Stimulated activated effector memory CD8-positive, alpha-beta T cell treated with anti-CD3 and anti-CD28 coated beads, Interleukin-12 subunit alpha, Interleukin-12 subunit beta, amount 100 ng/mL, for 72 hours (primary cell): ENCODE measurements at regions not wholly inside any gene's neighbourhood (a gene's known extent, or its start where the extent isn't known, plus 50 kb on each side); places are given as distances from the start of the nearest gene placed in this dataset.
A peak's percentile ranks its signal among the peaks of the same experiment; 100 is the strongest.
"Not testable (repeated sequence)": the region's sequence is repeated elsewhere in the genome, so short reads cannot be mapped to it uniquely, and the experiment has no call there.

Source experiments
- ATAC-seq: fragments of 150-1000 bp; cut with Tn5 transposase; 2 replicates; pipeline ENCODE4 v1.10.0; 2021
- DNase-seq, 2 donors: peaks; one replicate each; pipeline ENCODE4 v3.0.0; 2021 to 2022; ENCODE audit warnings: low spot score in 2 of 2
- H3K27ac Mint-ChIP-seq: one replicate; pipeline ENCODE4 v1.8.0; 2022; ENCODE audit warnings: mild to moderate bottlenecking, mixed read lengths
- H3K36me3 Mint-ChIP-seq: one replicate; pipeline ENCODE4 v1.8.0; 2022; ENCODE audit warnings: mild to moderate bottlenecking, mixed read lengths
- H3K4me1 Mint-ChIP-seq: one replicate; pipeline ENCODE4 v1.8.0; 2022; ENCODE audit warnings: mixed read lengths
- H3K4me3 Mint-ChIP-seq: one replicate; pipeline ENCODE4 v1.8.0; 2022; ENCODE audit warnings: mild to moderate bottlenecking, mixed read lengths
- H3K9me3 Mint-ChIP-seq: one replicate; pipeline ENCODE4 v1.8.0; 2022; ENCODE audit warnings: mixed read lengths

DNA sequence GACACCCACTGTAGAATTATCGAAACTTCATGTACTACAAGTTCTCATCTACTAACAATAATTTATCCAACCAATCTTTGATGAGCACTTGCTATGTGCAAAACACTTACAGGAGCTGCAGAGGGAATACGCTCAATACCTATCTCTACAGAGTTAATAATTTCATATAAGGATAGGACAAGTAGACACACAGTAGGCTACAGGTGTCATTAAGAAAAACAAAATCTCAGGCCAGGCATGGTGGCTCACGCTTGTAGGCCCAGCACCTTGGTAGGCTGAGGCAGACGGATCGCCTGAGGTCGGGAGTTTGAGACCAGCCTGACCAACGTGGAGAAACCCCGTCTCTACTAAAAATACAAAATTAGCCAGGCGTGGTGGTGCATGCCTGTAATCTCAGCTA is 91.3 kb upstream of the PLEKHM1 start:
- ATAC-seq (no peak), DNase-seq (no peak)
- Mint-ChIP-seq H3K9me3 (no peaks in the 10 kb centered on the region), H3K36me3 (peaks cover 23% of the 10 kb centered on the region), H3K27ac (no peak overlapping the region), H3K4me1 (peaks cover 49% of the 10 kb centered on the region), H3K4me3 (no peak overlapping the region)

DNA sequence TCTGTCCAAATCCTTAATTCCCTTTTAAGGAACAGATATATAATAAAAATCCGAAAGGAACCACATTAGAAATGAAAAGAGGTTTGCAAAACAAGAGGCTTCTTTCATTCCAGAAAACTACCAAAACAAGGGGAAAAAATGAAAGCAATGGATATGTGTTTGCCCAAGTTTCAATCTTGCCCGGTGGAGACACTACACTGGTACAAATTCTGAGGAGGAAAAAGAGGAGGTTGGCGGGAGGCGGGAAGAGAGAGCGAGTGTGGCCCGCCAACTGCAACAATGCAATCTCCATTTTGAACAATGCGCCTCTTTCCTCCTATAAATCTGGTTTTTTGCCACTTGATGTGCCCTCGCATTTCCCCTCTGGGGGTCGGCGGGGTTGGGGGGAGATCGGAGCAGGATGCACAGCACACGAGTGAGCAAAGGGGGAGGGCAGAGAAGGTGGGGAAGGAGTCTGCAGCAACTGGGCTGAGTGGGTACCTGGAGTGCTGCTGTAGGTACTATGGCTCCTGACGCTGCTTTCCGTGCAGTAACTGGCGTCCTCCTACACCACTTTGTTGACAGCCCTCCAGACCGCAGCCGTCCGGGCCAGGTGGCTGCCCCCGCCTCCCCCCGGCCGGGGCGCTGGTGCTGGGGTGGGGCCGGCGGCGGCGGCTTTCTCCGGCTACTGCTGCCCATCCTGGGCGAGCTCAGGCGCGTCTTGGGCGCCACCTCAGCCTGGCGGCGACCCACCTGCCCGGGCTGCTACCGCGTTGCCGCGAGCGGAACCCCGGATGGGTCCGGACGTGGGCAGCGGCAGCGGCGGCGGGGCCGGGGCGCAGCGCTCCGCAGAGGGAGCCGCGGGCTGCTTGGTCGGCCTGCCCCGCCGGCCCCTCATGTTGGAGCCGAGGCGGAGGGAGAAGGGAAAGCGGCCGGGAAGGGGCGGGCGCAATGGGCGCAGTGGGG is 93.8 kb upstream of the PLEKHM1 start:
- H3K9me3 Mint-ChIP-seq, result no peaks in the 10 kb centered on the region
- H3K4me1 Mint-ChIP-seq, result peaks cover 34% of the 10 kb centered on the region
- peaks cover 33% of the 10 kb centered on the region for H3K36me3 Mint-ChIP-seq
- DNase-seq (peak; percentile 62 to 91), ATAC-seq (peak; percentile 77)
- peak overlapping the region; percentile 92 for H3K4me3 Mint-ChIP-seq
- peak overlapping the region; percentile 95 for H3K27ac Mint-ChIP-seq

DNA sequence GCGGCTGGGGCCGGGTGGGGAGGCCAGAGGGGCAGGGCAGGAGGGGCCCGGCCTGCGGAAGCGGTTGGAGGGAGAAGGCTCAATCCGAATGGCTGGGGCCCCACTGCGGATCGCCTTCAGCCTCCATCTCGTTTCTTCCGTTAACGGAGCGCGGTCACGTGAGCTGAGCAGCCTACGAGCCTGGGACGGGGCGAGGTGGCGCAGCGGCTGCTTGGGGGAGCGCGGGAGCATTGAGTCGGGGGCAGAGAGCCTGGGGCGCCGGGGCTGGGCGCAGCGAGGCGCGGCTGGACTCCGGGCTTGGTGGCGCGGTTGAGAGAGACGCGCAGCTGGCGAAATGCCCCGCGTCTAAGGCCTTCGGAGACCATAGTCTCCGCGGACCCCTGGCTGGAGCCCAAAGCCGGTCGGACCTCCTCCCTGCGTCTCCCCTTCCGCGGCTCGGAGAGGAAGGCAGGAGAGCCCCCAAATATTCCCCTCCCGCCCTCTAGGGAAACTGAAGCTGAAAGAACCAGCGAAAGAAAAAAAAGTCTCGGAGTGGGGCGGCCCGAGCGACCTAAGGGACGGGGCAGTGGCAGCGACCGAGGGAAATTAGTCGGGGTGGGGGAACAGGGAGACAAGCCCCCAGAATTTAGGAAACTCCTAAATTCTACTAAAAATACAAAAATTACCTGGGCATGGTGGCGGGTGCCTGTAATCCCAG is 94.7 kb upstream of the PLEKHM1 start:
- ATAC-seq, result peak; percentile 86

GRCh38 chr17:45585794-45586650 is 95.5 kb upstream of the PLEKHM1 start:
- H3K4me1 Mint-ChIP-seq, result peaks cover 21% of the 10 kb centered on the region
- H3K4me3 Mint-ChIP-seq, result peak overlapping the region; percentile 92
- DNase-seq, result peak; percentile 24 to 69
- peak; percentile 17 for ATAC-seq
- peaks cover 39% of the 10 kb centered on the region for H3K36me3 Mint-ChIP-seq
- not testable (repeated sequence) for H3K9me3 Mint-ChIP-seq
- peak overlapping the region; percentile 95 for H3K27ac Mint-ChIP-seq

More for the DNA sequence above, 94.7 kb upstream of the PLEKHM1 start:
- H3K27ac Mint-ChIP-seq, result peak overlapping the region; percentile 95
- peaks cover 26% of the 10 kb centered on the region for H3K4me1 Mint-ChIP-seq
- peak in 1 of 2 donors; percentile 88 for DNase-seq
- peaks cover 39% of the 10 kb centered on the region for H3K36me3 Mint-ChIP-seq
- not testable (repeated sequence) for H3K9me3 Mint-ChIP-seq
- peak overlapping the region; percentile 92 for H3K4me3 Mint-ChIP-seq

DNA sequence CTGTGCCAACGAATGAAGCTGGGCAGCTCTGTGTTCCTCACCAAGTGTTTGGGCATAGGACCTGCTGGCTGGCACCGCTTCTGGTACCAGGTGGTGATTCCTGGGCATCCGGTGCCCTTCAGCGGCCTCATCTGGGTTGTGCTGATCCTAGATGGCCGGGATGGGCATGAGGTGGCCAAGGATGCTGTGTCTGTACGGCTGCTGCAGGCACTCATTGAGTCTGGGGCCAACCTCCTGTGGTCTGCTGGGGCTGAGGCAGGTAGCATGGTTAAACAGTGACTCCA is 96.1 kb upstream of the PLEKHM1 start:
- peaks cover 33% of the 10 kb centered on the region for H3K36me3 Mint-ChIP-seq
- not testable (repeated sequence) for ATAC-seq, H3K9me3 Mint-ChIP-seq, DNase-seq, H3K27ac Mint-ChIP-seq, H3K4me3 Mint-ChIP-seq
- peaks cover 19% of the 10 kb centered on the region for H3K4me1 Mint-ChIP-seq

- peaks cover 23% of the 10 kb centered on the region for H3K36me3 Mint-ChIP-seq
- DNase-seq (peak in 1 of 2 donors; percentile 53), ATAC-seq (peak; percentile 89)
- not testable (repeated sequence) for H3K4me3 Mint-ChIP-seq, H3K4me1 Mint-ChIP-seq, H3K27ac Mint-ChIP-seq, H3K9me3 Mint-ChIP-seq
These were observed 102.0 kb upstream of the PLEKHM1 start for GRCh38 chr17:45592433-45592923.

DNA sequence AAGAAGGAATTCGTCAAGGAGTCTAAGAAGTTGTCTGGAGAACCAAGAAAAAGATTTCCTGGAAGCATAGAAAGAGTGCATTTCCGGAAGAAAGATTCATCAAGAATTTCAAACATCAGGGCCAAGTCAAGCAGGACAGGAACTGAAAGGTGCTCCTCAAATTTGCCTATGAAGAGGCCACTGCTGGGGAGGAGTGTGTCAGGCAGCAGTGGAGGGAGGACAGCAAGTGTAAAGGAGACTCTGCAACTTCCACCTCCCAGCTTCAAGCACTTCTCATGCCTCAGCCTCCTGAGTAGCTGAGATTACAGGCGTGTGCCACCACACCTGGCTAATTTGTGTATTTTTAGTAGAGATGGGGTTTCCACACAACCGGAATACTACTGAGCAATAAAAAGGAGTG is 105.8 kb upstream of the PLEKHM1 start:
- H3K4me1 Mint-ChIP-seq, H3K36me3 Mint-ChIP-seq, H3K27ac Mint-ChIP-seq, H3K4me3 Mint-ChIP-seq, DNase-seq, H3K9me3 Mint-ChIP-seq, ATAC-seq: not testable (repeated sequence)

DNA sequence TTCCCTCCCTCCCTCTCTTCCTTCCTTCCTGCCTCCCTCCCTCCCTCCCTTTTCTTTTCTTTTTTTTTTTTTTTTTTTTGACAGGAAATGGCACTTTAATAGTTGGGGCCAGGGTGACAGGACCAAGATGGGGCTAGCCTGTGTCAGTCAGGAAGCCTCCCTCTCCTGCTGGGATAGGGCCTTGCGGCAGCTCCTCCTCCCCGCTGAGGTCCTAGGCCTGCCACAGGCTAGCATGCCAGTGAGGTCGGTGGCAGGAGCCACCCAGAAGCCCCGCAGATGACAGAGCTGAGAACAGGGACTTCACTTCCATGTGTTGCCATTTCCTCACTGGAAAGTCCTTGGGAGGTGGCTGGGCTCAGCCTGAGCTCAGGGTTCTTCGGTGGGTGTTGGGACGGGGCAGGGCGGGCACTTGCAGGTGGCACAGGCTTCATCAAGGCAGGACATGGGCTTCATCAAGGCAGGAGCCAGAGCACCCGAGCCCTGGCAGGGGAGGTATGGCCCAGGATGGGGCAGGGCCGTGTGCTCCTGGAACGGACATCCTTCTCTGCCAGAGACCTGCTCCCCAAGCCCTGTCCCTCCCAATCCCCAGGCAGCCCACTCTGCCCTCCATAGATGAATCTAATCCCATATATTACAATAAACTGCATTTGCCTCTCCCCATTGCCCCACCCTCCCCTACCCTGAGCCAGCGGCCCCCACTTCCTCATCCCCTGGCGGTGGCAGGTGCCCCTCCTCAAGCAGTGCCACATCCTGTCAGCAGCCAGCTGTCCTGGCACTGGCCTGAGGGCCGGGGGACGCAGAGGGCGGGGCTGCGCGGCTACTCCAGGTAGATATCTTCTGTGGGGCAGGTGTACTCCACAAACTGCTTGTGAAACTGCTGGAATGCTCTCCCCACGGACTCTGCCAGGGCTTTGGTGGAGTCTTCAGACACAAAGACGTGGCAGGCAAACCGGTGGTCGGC is 109.8 kb upstream of the PLEKHM1 start:
- H3K27ac Mint-ChIP-seq, result peak overlapping the region; percentile 69
- H3K9me3 Mint-ChIP-seq, H3K36me3 Mint-ChIP-seq: not testable (repeated sequence)

DNA sequence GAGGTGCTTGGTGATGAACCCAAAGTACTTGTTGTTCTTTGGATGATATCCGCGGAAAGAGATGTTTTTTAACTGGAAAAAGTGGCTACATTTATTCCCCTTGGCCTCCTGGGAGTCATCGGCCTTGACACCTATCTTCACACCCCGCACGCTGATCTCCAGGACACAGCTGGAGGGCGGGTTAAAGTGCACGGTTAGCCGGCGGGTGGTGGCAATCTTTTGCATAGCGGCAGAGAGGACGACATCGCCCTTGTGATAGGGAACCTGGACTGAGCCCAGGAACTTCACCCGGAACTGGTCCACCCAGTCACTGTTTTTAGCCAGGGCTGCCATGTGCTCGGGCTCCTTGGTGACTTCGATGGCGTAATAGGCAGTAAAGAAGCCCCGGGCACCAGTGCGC is 110.5 kb upstream of the PLEKHM1 start:
- not testable (repeated sequence) for ATAC-seq, H3K4me3 Mint-ChIP-seq, H3K9me3 Mint-ChIP-seq, H3K4me1 Mint-ChIP-seq, H3K36me3 Mint-ChIP-seq, H3K27ac Mint-ChIP-seq, DNase-seq

More for the DNA sequence above, 109.8 kb upstream of the PLEKHM1 start:
- H3K4me3 Mint-ChIP-seq, H3K4me1 Mint-ChIP-seq: not testable (repeated sequence)
- DNase-seq, result peak in 1 of 2 donors; percentile 12
- ATAC-seq, result peak; percentile 84

DNA sequence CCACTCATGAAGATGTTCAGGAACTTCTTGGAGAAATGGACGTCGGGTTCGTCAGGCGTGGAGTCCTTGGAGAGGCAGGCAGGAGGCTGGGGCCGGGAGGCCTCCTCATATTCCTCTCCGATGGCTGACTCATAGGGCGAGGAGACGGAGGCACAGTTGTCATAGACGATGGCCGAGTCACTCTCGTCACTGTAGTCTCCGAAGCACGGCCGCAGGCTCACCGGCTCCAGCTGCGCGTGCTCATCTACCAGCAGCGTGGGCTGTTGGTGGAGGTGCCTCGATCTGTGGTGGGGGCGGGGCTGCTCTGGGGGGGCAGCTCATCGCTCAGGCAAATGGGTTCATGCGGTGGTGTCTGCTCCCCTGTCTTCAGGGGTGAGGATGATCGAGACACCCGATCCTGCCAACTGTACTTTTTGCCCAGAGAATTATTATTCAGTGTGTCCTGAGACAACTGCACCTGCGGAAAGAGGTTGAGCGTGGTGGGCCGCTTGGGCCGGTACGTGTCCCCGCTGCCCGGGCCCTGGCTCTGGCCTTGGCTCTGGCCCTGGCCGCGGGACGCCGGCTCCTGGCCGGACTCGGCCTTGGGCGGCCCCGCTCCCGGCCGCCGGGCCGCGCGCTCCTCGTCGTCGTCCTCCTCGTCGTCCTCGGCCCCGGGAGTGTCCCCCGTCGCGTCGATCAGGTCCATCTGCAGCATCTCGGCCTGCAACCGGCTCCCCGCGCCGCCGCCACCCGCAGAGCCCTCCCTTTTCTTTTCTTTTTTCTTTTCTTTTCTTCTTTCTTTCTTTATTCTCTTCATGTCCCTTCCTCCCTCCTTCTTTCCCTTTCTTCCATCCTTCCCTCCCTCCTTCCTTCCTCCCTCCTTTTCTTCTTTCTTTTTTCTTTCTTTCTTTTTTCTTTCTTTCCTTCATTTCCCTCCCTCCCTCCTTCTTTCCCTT is 111.4 kb upstream of the PLEKHM1 start:
- not testable (repeated sequence) for H3K36me3 Mint-ChIP-seq, H3K9me3 Mint-ChIP-seq, H3K27ac Mint-ChIP-seq, DNase-seq, H3K4me3 Mint-ChIP-seq, H3K4me1 Mint-ChIP-seq
- peak; percentile 37 for ATAC-seq

DNA sequence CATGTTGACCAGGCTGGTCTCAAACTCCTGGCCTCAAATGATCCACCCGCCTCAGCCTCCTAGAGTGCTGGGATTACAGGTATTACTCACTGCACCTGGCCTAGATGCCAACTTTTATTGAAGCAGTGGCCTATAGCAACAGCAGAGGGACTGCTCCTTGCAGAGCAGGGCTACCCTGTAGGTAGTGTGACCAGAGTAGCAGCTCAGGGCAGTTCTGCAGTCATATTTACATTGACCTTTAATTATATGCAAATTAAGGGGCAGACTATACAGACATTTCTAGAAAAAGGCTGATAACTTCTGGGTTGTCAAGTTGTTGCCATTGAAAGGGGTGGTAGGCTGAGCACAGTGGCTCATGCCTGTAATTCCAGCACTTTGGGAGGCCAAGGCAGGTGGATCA is 115.2 kb upstream of the PLEKHM1 start:
- not testable (repeated sequence) for DNase-seq, H3K27ac Mint-ChIP-seq, H3K4me1 Mint-ChIP-seq, H3K4me3 Mint-ChIP-seq, H3K36me3 Mint-ChIP-seq, ATAC-seq, H3K9me3 Mint-ChIP-seq

GRCh38 chr17:45619984-45620405 is 129.5 kb upstream of the PLEKHM1 start:
- ATAC-seq (peak; percentile 99), DNase-seq (peak; percentile 53 to 85)
- peak overlapping the region; percentile 74 for H3K4me3 Mint-ChIP-seq
- not testable (repeated sequence) for H3K9me3 Mint-ChIP-seq, H3K27ac Mint-ChIP-seq, H3K36me3 Mint-ChIP-seq, H3K4me1 Mint-ChIP-seq

- H3K4me1 Mint-ChIP-seq, H3K9me3 Mint-ChIP-seq, H3K27ac Mint-ChIP-seq: not testable (repeated sequence)
- ATAC-seq (peak; percentile 82), DNase-seq (peak in 1 of 2 donors; percentile 20)
- peak overlapping the region; percentile 74 for H3K4me3 Mint-ChIP-seq
- H3K36me3 Mint-ChIP-seq, result peaks cover 11% of the 10 kb centered on the region
These were observed 129.9 kb upstream of the PLEKHM1 start for GRCh38 chr17:45620468-45620867.
